ENCODE measurements at regions not wholly inside any gene's neighbourhood (a gene's known extent, or its start where the extent isn't known, plus 50 kb on each side); places are given as distances from the start of the nearest gene placed in this dataset.

DNA sequence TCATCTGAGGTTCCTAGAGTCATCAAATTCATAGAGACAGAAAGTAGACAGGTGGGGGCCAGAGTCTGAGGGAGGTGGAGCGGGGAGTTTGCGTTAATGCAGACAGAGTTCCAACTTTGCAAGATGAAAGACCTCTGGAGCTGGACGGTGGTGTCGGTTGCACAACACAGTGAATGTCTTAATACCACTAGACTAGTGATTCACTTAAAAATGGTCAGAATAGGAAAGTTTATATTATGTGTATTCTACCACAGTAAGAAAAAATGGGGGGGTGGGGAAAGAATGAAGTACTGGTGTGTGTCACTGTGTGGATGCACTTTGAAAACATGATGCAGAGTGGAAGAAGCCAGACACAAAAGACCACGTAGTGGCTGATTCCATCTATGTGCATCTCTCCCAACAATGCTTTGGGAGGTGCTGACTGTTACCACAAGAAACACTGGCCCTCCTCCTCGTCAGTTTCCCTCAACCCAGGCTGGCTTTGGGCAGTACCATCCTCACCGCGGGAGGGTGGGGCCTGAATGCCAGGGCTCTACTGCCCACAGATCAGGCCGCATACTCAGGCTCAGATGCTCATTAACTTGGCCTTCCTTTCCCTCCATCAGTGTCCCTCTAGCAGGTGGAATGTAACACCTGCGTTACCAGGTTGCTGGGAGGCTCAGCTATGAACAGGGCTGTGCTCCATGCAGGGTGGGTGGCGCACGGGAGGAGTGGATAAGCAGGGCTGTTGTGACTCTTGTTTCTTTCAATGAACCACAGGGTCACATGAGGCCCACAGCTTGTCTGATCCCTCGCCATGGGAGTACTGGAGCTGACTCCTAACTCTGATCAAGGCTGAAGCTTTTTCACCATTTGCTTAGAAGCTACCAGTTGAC is 297.0 kb downstream of the CTTN start:
- TF ChIP-seq POLR2A (IDR thresholded peaks at IDR 0.05): no peak
- TF ChIP-seq, protein P1, sequence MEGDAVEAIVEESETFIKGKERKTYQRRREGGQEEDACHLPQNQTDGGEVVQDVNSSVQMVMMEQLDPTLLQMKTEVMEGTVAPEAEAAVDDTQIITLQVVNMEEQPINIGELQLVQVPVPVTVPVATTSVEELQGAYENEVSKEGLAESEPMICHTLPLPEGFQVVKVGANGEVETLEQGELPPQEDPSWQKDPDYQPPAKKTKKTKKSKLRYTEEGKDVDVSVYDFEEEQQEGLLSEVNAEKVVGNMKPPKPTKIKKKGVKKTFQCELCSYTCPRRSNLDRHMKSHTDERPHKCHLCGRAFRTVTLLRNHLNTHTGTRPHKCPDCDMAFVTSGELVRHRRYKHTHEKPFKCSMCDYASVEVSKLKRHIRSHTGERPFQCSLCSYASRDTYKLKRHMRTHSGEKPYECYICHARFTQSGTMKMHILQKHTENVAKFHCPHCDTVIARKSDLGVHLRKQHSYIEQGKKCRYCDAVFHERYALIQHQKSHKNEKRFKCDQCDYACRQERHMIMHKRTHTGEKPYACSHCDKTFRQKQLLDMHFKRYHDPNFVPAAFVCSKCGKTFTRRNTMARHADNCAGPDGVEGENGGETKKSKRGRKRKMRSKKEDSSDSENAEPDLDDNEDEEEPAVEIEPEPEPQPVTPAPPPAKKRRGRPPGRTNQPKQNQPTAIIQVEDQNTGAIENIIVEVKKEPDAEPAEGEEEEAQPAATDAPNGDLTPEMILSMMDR (IDR thresholded peaks at IDR 0.05): no peak
